ENCODE measurements at regions not wholly inside any gene's neighbourhood (a gene's known extent, or its start where the extent isn't known, plus 50 kb on each side); places are given as distances from the start of the nearest gene placed in this dataset.

GRCh38 chr2:104658904-104659591, 194.9 kb upstream of the POU3F3 start:
- TF ChIP-seq CTCF (IDR thresholded peaks at IDR 0.05; ENCODE audit: poor library complexity, severe bottlenecking) (peak; percentile 10), MXI1 (conservative IDR thresholded peaks at IDR 0.05; ENCODE audit: poor library complexity, severe bottlenecking) (no peak)
